ENCODE measurements at regions not wholly inside any gene's neighbourhood (a gene's known extent, or its start where the extent isn't known, plus 50 kb on each side); places are given as distances from the start of the nearest gene placed in this dataset.

GRCh38 chr1:106113851-106114250 lies 942.6 kb upstream of the PRMT6 start:
- Histone ChIP-seq H3K9ac (ENCODE audit: low read depth, low read length) (no peak overlapping the region), H3K9me3 (ENCODE audit: control insufficient read depth, insufficient read depth, low read length) (peaks cover 17% of the 10 kb centered on the region), H3K27me3 (ENCODE audit: control insufficient read depth, insufficient read depth, low read length) (no peaks in the 10 kb centered on the region), H3K4me3 (ENCODE audit: low read depth, low read length) (no peak overlapping the region), H3K4me1 (ENCODE audit: control insufficient read depth, insufficient read depth, low read length) (no peaks in the 10 kb centered on the region), H3K27ac (ENCODE audit: low read depth, low read length) (no peak overlapping the region), H3K36me3 (ENCODE audit: control insufficient read depth, insufficient read depth, low read length) (no peaks in the 10 kb centered on the region)

- H3K36me3 ChIP-seq (ENCODE audit: control insufficient read depth, insufficient read depth, low read length), result no peaks in the 10 kb centered on the region
- H3K27ac ChIP-seq (ENCODE audit: low read depth, low read length), result no peak overlapping the region
- no peak overlapping the region for H3K9ac ChIP-seq (ENCODE audit: low read depth, low read length)
- no peaks in the 10 kb centered on the region for H3K4me1 ChIP-seq (ENCODE audit: control insufficient read depth, insufficient read depth, low read length)
- H3K4me3 ChIP-seq (ENCODE audit: low read depth, low read length), result no peak overlapping the region
- H3K9me3 ChIP-seq (ENCODE audit: control insufficient read depth, insufficient read depth, low read length), result peaks cover 47% of the 10 kb centered on the region
- H3K27me3 ChIP-seq (ENCODE audit: control insufficient read depth, insufficient read depth, low read length), result no peaks in the 10 kb centered on the region
Measured at GRCh38 chr1:106120789-106121188, 935.7 kb upstream of the PRMT6 start.

- Histone ChIP-seq H3K9ac (ENCODE audit: low read depth, low read length) (no peak overlapping the region), H3K36me3 (ENCODE audit: control insufficient read depth, insufficient read depth, low read length) (no peaks in the 10 kb centered on the region), H3K27me3 (ENCODE audit: control insufficient read depth, insufficient read depth, low read length) (no peaks in the 10 kb centered on the region), H3K4me1 (ENCODE audit: control insufficient read depth, insufficient read depth, low read length) (no peaks in the 10 kb centered on the region), H3K9me3 (ENCODE audit: control insufficient read depth, insufficient read depth, low read length) (peaks cover 47% of the 10 kb centered on the region), H3K4me3 (ENCODE audit: low read depth, low read length) (no peak overlapping the region), H3K27ac (ENCODE audit: low read depth, low read length) (no peak overlapping the region)
Measured at GRCh38 chr1:106121728-106122127, 934.7 kb upstream of the PRMT6 start.

- H3K27me3 ChIP-seq (ENCODE audit: control insufficient read depth, insufficient read depth, low read length), result no peaks in the 10 kb centered on the region
Measured at GRCh38 chr1:106134561-106134960, 921.9 kb upstream of the PRMT6 start.

GRCh38 chr1:106173101-106173500 lies 883.4 kb upstream of the PRMT6 start:
- no peaks in the 10 kb centered on the region for H3K4me1 ChIP-seq (ENCODE audit: control insufficient read depth, insufficient read depth, low read length)
- H3K4me3 ChIP-seq (ENCODE audit: low read depth, low read length), result no peak overlapping the region
- no peaks in the 10 kb centered on the region for H3K36me3 ChIP-seq (ENCODE audit: control insufficient read depth, insufficient read depth, low read length)
- H3K27me3 ChIP-seq (ENCODE audit: control insufficient read depth, insufficient read depth, low read length), result no peaks in the 10 kb centered on the region
- H3K9ac ChIP-seq (ENCODE audit: low read depth, low read length), result no peak overlapping the region
- H3K27ac ChIP-seq (ENCODE audit: low read depth, low read length), result no peak overlapping the region
- no peaks in the 10 kb centered on the region; the same call in 1 of the 2 replicates for H3K9me3 ChIP-seq (ENCODE audit: control insufficient read depth, insufficient read depth, low read length)

More at GRCh38 chr1:106134561-106134960, 921.9 kb upstream of the PRMT6 start:
- Histone ChIP-seq H3K36me3 (ENCODE audit: control insufficient read depth, insufficient read depth, low read length) (no peaks in the 10 kb centered on the region), H3K4me3 (ENCODE audit: low read depth, low read length) (no peak overlapping the region), H3K27ac (ENCODE audit: low read depth, low read length) (no peak overlapping the region), H3K9ac (ENCODE audit: low read depth, low read length) (no peak overlapping the region), H3K4me1 (ENCODE audit: control insufficient read depth, insufficient read depth, low read length) (no peaks in the 10 kb centered on the region), H3K9me3 (ENCODE audit: control insufficient read depth, insufficient read depth, low read length) (no peaks in the 10 kb centered on the region)

- Histone ChIP-seq H3K27ac (ENCODE audit: low read depth, low read length) (no peak overlapping the region), H3K27me3 (ENCODE audit: control insufficient read depth, insufficient read depth, low read length) (no peaks in the 10 kb centered on the region), H3K9me3 (ENCODE audit: control insufficient read depth, insufficient read depth, low read length) (peaks cover 4% of the 10 kb centered on the region), H3K4me1 (ENCODE audit: control insufficient read depth, insufficient read depth, low read length) (no peaks in the 10 kb centered on the region), H3K4me3 (ENCODE audit: low read depth, low read length) (no peak overlapping the region), H3K9ac (ENCODE audit: low read depth, low read length) (no peak overlapping the region), H3K36me3 (ENCODE audit: control insufficient read depth, insufficient read depth, low read length) (no peaks in the 10 kb centered on the region)
Measured at GRCh38 chr1:106178791-106179190, 877.7 kb upstream of the PRMT6 start.

GRCh38 chr1:106181866-106182265 lies 874.6 kb upstream of the PRMT6 start:
- H3K27me3 ChIP-seq (ENCODE audit: control insufficient read depth, insufficient read depth, low read length), result no peaks in the 10 kb centered on the region
- H3K4me1 ChIP-seq (ENCODE audit: control insufficient read depth, insufficient read depth, low read length), result no peaks in the 10 kb centered on the region; the same call in 1 of the 2 replicates
- H3K9me3 ChIP-seq (ENCODE audit: control insufficient read depth, insufficient read depth, low read length), result peaks cover 4% of the 10 kb centered on the region
- no peak overlapping the region for H3K4me3 ChIP-seq (ENCODE audit: low read depth, low read length)
- H3K27ac ChIP-seq (ENCODE audit: low read depth, low read length), result no peak overlapping the region
- H3K36me3 ChIP-seq (ENCODE audit: control insufficient read depth, insufficient read depth, low read length), result no peaks in the 10 kb centered on the region
- no peak overlapping the region for H3K9ac ChIP-seq (ENCODE audit: low read depth, low read length)

- no peaks in the 10 kb centered on the region; the same call in 1 of the 2 replicates for H3K4me1 ChIP-seq (ENCODE audit: control insufficient read depth, insufficient read depth, low read length)
- H3K27ac ChIP-seq (ENCODE audit: low read depth, low read length), result no peak overlapping the region
- no peak overlapping the region for H3K9ac ChIP-seq (ENCODE audit: low read depth, low read length)
- H3K9me3 ChIP-seq (ENCODE audit: control insufficient read depth, insufficient read depth, low read length), result peaks cover 4% of the 10 kb centered on the region
- H3K36me3 ChIP-seq (ENCODE audit: control insufficient read depth, insufficient read depth, low read length), result no peaks in the 10 kb centered on the region
- H3K27me3 ChIP-seq (ENCODE audit: control insufficient read depth, insufficient read depth, low read length), result no peaks in the 10 kb centered on the region
- H3K4me3 ChIP-seq (ENCODE audit: low read depth, low read length), result no peak overlapping the region
Measured at GRCh38 chr1:106185089-106185488, 871.4 kb upstream of the PRMT6 start.

- no peaks in the 10 kb centered on the region for H3K9me3 ChIP-seq (ENCODE audit: control insufficient read depth, insufficient read depth, low read length)
Measured at GRCh38 chr1:106189780-106190179, 866.7 kb upstream of the PRMT6 start.

GRCh38 chr1:106194206-106194605 lies 862.3 kb upstream of the PRMT6 start:
- Histone ChIP-seq H3K4me3 (ENCODE audit: low read depth, low read length) (no peak overlapping the region), H3K9ac (ENCODE audit: low read depth, low read length) (no peak overlapping the region), H3K27ac (ENCODE audit: low read depth, low read length) (no peak overlapping the region), H3K36me3 (ENCODE audit: control insufficient read depth, insufficient read depth, low read length) (no peaks in the 10 kb centered on the region), H3K4me1 (ENCODE audit: control insufficient read depth, insufficient read depth, low read length) (no peaks in the 10 kb centered on the region), H3K9me3 (ENCODE audit: control insufficient read depth, insufficient read depth, low read length) (no peaks in the 10 kb centered on the region), H3K27me3 (ENCODE audit: control insufficient read depth, insufficient read depth, low read length) (no peaks in the 10 kb centered on the region)

More at GRCh38 chr1:106189780-106190179, 866.7 kb upstream of the PRMT6 start:
- no peak overlapping the region for H3K4me3 ChIP-seq (ENCODE audit: low read depth, low read length)
- H3K36me3 ChIP-seq (ENCODE audit: control insufficient read depth, insufficient read depth, low read length), result no peaks in the 10 kb centered on the region
- no peak overlapping the region for H3K9ac ChIP-seq (ENCODE audit: low read depth, low read length)
- H3K27me3 ChIP-seq (ENCODE audit: control insufficient read depth, insufficient read depth, low read length), result no peaks in the 10 kb centered on the region
- H3K27ac ChIP-seq (ENCODE audit: low read depth, low read length), result no peak overlapping the region
- H3K4me1 ChIP-seq (ENCODE audit: control insufficient read depth, insufficient read depth, low read length), result no peaks in the 10 kb centered on the region; the same call in 1 of the 2 replicates

- Histone ChIP-seq H3K9ac (ENCODE audit: low read depth, low read length) (no peak overlapping the region), H3K4me1 (ENCODE audit: control insufficient read depth, insufficient read depth, low read length) (peaks cover 7% of the 10 kb centered on the region), H3K27ac (ENCODE audit: low read depth, low read length) (no peak overlapping the region), H3K4me3 (ENCODE audit: low read depth, low read length) (no peak overlapping the region), H3K36me3 (ENCODE audit: control insufficient read depth, insufficient read depth, low read length) (no peaks in the 10 kb centered on the region), H3K27me3 (ENCODE audit: control insufficient read depth, insufficient read depth, low read length) (no peaks in the 10 kb centered on the region), H3K9me3 (ENCODE audit: control insufficient read depth, insufficient read depth, low read length) (no peaks in the 10 kb centered on the region)
Measured at GRCh38 chr1:106200711-106201110, 855.8 kb upstream of the PRMT6 start.

- no peaks in the 10 kb centered on the region for H3K9me3 ChIP-seq (ENCODE audit: control insufficient read depth, insufficient read depth, low read length)
- no peaks in the 10 kb centered on the region for H3K27me3 ChIP-seq (ENCODE audit: control insufficient read depth, insufficient read depth, low read length)
- H3K4me3 ChIP-seq (ENCODE audit: low read depth, low read length), result no peak overlapping the region
- H3K36me3 ChIP-seq (ENCODE audit: control insufficient read depth, insufficient read depth, low read length), result no peaks in the 10 kb centered on the region
- H3K9ac ChIP-seq (ENCODE audit: low read depth, low read length), result no peak overlapping the region
- peaks cover 4% of the 10 kb centered on the region for H3K4me1 ChIP-seq (ENCODE audit: control insufficient read depth, insufficient read depth, low read length)
- no peak overlapping the region for H3K27ac ChIP-seq (ENCODE audit: low read depth, low read length)
Measured at GRCh38 chr1:106207185-106207584, 849.3 kb upstream of the PRMT6 start.
